Gastroesophageal sphincter (tissue), 4 donors: ENCODE measurements at regions not wholly inside any gene's neighbourhood (a gene's known extent, or its start where the extent isn't known, plus 50 kb on each side); places are given as distances from the start of the nearest gene placed in this dataset.

Experiments
- ATAC-seq: fragments of 150-250 bp; one replicate; pipeline ENCODE4 v1.9.1; 2016; ENCODE audit warnings: mild to moderate bottlenecking, moderate library complexity
- H3K27ac ChIP-seq, 4 donors: fragments of 200-600 bp; sonication (generic) in 3 of 4; 1 replicate in 3 of 4; 2 replicates in 1 of 4; pipeline ENCODE4 v1.5.1; 2016 to 2019
- H3K27me3 ChIP-seq: fragments of 200-600 bp; sonication (generic); one replicate; pipeline ENCODE4 v1.5.1; 2019
- H3K36me3 ChIP-seq, 2 donors: fragments of 200-600 bp; sonication (generic); one replicate each; pipeline ENCODE4 v1.5.1; 2019; ENCODE audit warnings: control low read depth in 1 of 2
- H3K4me1 ChIP-seq, 3 donors: fragments of 200-600 bp; sonication (generic); 1 replicate in 2 of 3; 2 replicates in 1 of 3; pipeline ENCODE4 v1.5.1; 2016 to 2019; ENCODE audit warnings: control low read depth in 2 of 3
- H3K4me3 ChIP-seq, 2 donors: fragments of 200-600 bp; sonication (generic); one replicate each; pipeline ENCODE4 v1.5.1; 2019; ENCODE audit warnings: mild to moderate bottlenecking in 1 of 2, moderate library complexity in 1 of 2
- H3K9me3 ChIP-seq, 3 donors: fragments of 200-600 bp; sonication (generic); one replicate each; pipeline ENCODE4 v1.5.1; 2017 to 2019; ENCODE audit warnings: control low read depth in 2 of 3
- CTCF ChIP-seq, 4 experiments: fragments of 200-600 bp in 2 of 4; fragments of 450-650 bp in 2 of 4; sonication (generic) in 1 of 4; IDR thresholded peaks; one replicate each; pipeline ENCODE4 v1.5.1; 2017 to 2019; ENCODE audit warnings: antibody characterized with exemption in 4 of 4, mild to moderate bottlenecking in 2 of 4, moderate library complexity in 2 of 4
- EP300 ChIP-seq: sonication (generic); formaldehyde crosslinking; IDR thresholded peaks from one replicate; pipeline ENCODE4 v1.6.1; 2017; ENCODE audit warnings: antibody characterized with exemption, mild to moderate bottlenecking
- POLR2A ChIP-seq, 2 donors: fragments of 450-650 bp; IDR thresholded peaks; one replicate each; pipeline ENCODE4 v1.6.1; 2017; ENCODE audit warnings: antibody characterized with exemption in 2 of 2, mild to moderate bottlenecking in 2 of 2, moderate library complexity in 1 of 2
- POLR2AphosphoS5 ChIP-seq: sonication (generic); formaldehyde crosslinking; IDR thresholded peaks from one replicate; pipeline ENCODE4 v1.6.1; 2017; ENCODE audit warnings: antibody characterized with exemption
- WGBS, 2 donors: methylation state at CpG; one replicate each; pipeline ENCODE4 v1.1.5; 2018; ENCODE audit warnings: low coverage in 1 of 2; 5-methylcytosine and 5-hydroxymethylcytosine counted together

GRCh38 chr19:29890392-29890791 lies 51.6 kb upstream of the URI1 start:
- no peak for ATAC-seq
- no peaks in the 10 kb centered on the region for H3K36me3 ChIP-seq
- H3K27ac ChIP-seq = no peak overlapping the region
- H3K4me3 ChIP-seq = no peak overlapping the region
- no peaks in the 10 kb centered on the region for H3K9me3 ChIP-seq
- WGBS, 2 donors = 67 to 93% methylated on average over 1 of the region's 1 CpG
- peaks cover 7% of the 10 kb centered on the region for H3K27me3 ChIP-seq
- no peaks in the 10 kb centered on the region for H3K4me1 ChIP-seq
- TF ChIP-seq EP300 (no peak), CTCF (IDR thresholded peaks at IDR 0.05) (no peak), POLR2A (IDR thresholded peaks at IDR 0.05) (no peak), POLR2AphosphoS5 (no peak)
